Brain microvascular endothelial cell (primary cell): ENCODE measurements at regions not wholly inside any gene's neighbourhood (a gene's known extent, or its start where the extent isn't known, plus 50 kb on each side); places are given as distances from the start of the nearest gene placed in this dataset.

ENCODE experiments used
- DNase-seq: peaks from one replicate; pipeline ENCODE4 v3.0.0-alpha.2; 2020
- H3K27ac ChIP-seq: fragments of 250-450 bp; sonication (Bioruptor Pico); 2 replicates; pipeline ENCODE4 v1.5.1; 2020; ENCODE audit warnings: mild to moderate bottlenecking, moderate library complexity
- H3K27me3 ChIP-seq: fragments of 250-450 bp; sonication (Bioruptor Pico); replicated peaks from 2 replicates; pipeline ENCODE4 v1.5.1; 2020; ENCODE audit warnings: mild to moderate bottlenecking
- H3K36me3 ChIP-seq: fragments of 250-450 bp; sonication (Bioruptor Pico); replicated peaks from 2 replicates; pipeline ENCODE4 v1.5.1; 2020; ENCODE audit warnings: mild to moderate bottlenecking
- H3K4me3 ChIP-seq: 2 replicates; pipeline ENCODE4 v1.5.1; 2011; ENCODE audit warnings: low read depth, mild to moderate bottlenecking, control low read depth, low read length, moderate library complexity
- CTCF ChIP-seq: IDR thresholded peaks from 2 replicates; pipeline ENCODE4 v1.5.1; 2011; ENCODE audit warnings: low read depth, mild to moderate bottlenecking, moderate library complexity, low read length, control low read depth, inconsistent platforms; ENCODE audit errors: missing control alignments
- in situ Hi-C: cut with HindIII; loops from 2 replicates; pipeline ENCODE4 v1.10.0; 2017; ENCODE audit warnings: low sequenced_read_pairs, low pct_ligation_motif_present

GRCh38 chr7:41002741-41003610 is 699.9 kb downstream of the INHBA start:
- no peaks in the 10 kb centered on the region for H3K36me3 ChIP-seq
- no peaks in the 10 kb centered on the region for H3K27me3 ChIP-seq
- H3K4me3 ChIP-seq: no peak overlapping the region
- H3K27ac ChIP-seq: no peak overlapping the region
- peak; percentile 86 for TF ChIP-seq CTCF
- in situ Hi-C loops: no loop called here
- peak; percentile 35 for DNase-seq

- H3K27me3 ChIP-seq: no peaks in the 10 kb centered on the region
- no peak for TF ChIP-seq CTCF
Measured at GRCh38 chr7:41000042-41000441, 702.8 kb downstream of the INHBA start.

GRCh38 chr7:40996233-40996677 is 706.6 kb downstream of the INHBA start:
- Histone ChIP-seq H3K36me3 (no peaks in the 10 kb centered on the region), H3K27ac (no peak overlapping the region), H3K27me3 (no peaks in the 10 kb centered on the region), H3K4me3 (no peak overlapping the region)
- TF ChIP-seq CTCF: no peak
- in situ Hi-C loops: no loop called here
- DNase-seq: no peak

More at GRCh38 chr7:41000042-41000441, 702.8 kb downstream of the INHBA start:
- H3K27ac ChIP-seq: no peak overlapping the region
- H3K4me3 ChIP-seq: no peak overlapping the region
- DNase-seq: no peak
- no peaks in the 10 kb centered on the region for H3K36me3 ChIP-seq
- in situ Hi-C loops: no loop called here

- H3K27me3 ChIP-seq: no peaks in the 10 kb centered on the region
- in situ Hi-C loops: no loop called here
- no peak overlapping the region for H3K4me3 ChIP-seq
Measured at GRCh38 chr7:40990841-40991240, 712.0 kb downstream of the INHBA start.

GRCh38 chr7:40987571-40987970 is 715.3 kb downstream of the INHBA start:
- DNase-seq: no peak
- Histone ChIP-seq H3K27me3 (no peaks in the 10 kb centered on the region), H3K27ac (no peak overlapping the region), H3K36me3 (no peaks in the 10 kb centered on the region), H3K4me3 (no peak overlapping the region)
- no peak for TF ChIP-seq CTCF
- in situ Hi-C loops: no loop called here

More at GRCh38 chr7:40990841-40991240, 712.0 kb downstream of the INHBA start:
- no peak for DNase-seq
- H3K27ac ChIP-seq: no peak overlapping the region
- no peaks in the 10 kb centered on the region for H3K36me3 ChIP-seq
- TF ChIP-seq CTCF: no peak
